Large intestine (tissue), 3 donors: ENCODE measurements at regions not wholly inside any gene's neighbourhood (a gene's known extent, or its start where the extent isn't known, plus 50 kb on each side); places are given as distances from the start of the nearest gene placed in this dataset.

Experiments used
- DNase-seq, 2 donors: peaks; one replicate each; pipeline versions ENCODE4 v3.0.0 to v3.0.0-alpha.2; 2013
- H3K27ac ChIP-seq: one replicate; pipeline ENCODE4 v1.5.1; 2013; ENCODE audit warnings: low read length
- H3K27me3 ChIP-seq: 2 replicates; pipeline ENCODE4 v1.6.1; 2013; ENCODE audit warnings: low read length; ENCODE audit not compliant: control insufficient read depth, insufficient read depth
- H3K36me3 ChIP-seq: 2 replicates; pipeline ENCODE4 v1.6.1; 2013; ENCODE audit warnings: low read length; ENCODE audit not compliant: control insufficient read depth, insufficient read depth
- H3K4me1 ChIP-seq: one replicate; pipeline ENCODE4 v1.6.1; 2013; ENCODE audit warnings: low read length; ENCODE audit not compliant: control insufficient read depth, insufficient read depth
- H3K4me3 ChIP-seq: one replicate; pipeline ENCODE4 v1.5.1; 2013; ENCODE audit warnings: low read length
- H3K9me3 ChIP-seq: one replicate; pipeline ENCODE4 v1.6.1; 2013; ENCODE audit warnings: mild to moderate bottlenecking, low read depth, low read length, moderate library complexity; ENCODE audit not compliant: control insufficient read depth
- WGBS: methylation state at CpG from one replicate; pipeline ENCODE4 v1.1.5; 2013; ENCODE audit warnings: low lambda C conversion rate; ENCODE audit not compliant: insufficient coverage; 5-methylcytosine and 5-hydroxymethylcytosine counted together

DNA sequence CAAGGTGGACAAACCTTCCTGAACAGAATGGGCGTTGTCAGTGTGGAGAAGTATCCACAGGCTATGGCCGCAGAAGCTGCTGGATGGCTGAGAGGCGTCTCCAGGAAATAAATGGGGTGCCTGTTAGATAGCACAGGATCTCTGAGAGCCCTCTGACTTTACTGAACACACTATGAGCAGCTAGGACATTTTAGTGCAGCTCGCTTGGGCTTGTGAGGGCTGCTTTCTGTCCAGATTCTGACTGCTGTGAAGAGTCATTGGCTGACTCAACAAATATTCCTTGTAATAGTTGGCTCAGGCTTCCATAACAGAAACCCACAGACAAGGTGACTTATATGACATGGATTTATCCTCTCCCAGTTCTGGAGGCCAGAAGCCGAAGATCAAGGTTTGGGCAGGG is 100.2 kb upstream of the SNTG2 start:
- WGBS, result no CpG with 5 or more reads among the region's 5 CpGs
- H3K36me3 ChIP-seq, result no peaks in the 10 kb centered on the region
- H3K27me3 ChIP-seq, result no peaks in the 10 kb centered on the region
- H3K4me3 ChIP-seq, result no peak overlapping the region
- no peak for DNase-seq
- no peak overlapping the region for H3K27ac ChIP-seq
- no peaks in the 10 kb centered on the region for H3K4me1 ChIP-seq
- no peaks in the 10 kb centered on the region for H3K9me3 ChIP-seq

DNA sequence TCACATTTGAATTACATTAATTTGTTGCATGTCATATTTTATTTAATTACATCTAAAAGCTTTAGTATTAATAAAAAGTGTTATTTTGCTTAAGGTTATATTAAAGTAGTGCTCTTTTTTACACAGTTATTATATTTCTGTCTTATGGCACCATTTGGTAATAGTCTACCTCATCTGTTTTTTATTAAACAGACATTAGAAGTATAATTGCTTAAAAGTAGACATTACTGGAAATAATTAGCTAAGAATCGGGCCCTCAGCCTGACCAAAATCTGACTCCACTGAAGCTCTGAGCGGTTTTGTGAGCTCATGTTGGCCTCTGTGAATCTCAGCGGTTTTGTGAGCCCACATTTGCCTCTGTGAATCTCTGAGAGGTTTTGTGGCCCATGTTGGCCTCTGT is 102.5 kb upstream of the SNTG2 start:
- H3K27ac ChIP-seq, result no peak overlapping the region
- H3K4me1 ChIP-seq, result no peaks in the 10 kb centered on the region
- no peaks in the 10 kb centered on the region for H3K36me3 ChIP-seq
- no peak overlapping the region for H3K4me3 ChIP-seq
- H3K27me3 ChIP-seq, result peaks cover 3% of the 10 kb centered on the region
- H3K9me3 ChIP-seq, result no peaks in the 10 kb centered on the region
- no peak for DNase-seq
- no CpG with 5 or more reads among the region's 3 CpGs for WGBS

DNA sequence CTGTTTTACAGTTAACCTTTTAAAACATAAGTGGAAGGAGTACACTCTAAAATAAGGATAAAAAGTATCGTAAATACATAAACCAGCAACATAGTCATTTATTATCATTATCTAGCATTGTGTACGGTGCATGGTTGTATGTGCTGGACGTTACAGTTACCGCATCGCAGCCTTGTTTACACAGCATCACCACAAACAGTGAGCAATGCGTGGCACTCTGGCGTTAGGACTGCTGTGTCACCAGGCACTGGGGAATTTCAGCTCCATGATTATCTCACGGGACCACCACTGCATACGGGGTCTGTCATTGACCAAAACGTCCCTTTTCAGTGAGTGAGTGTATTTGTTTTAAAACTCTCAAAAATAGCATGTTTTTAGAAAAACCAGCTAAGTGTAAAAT is 103.0 kb upstream of the SNTG2 start:
- Histone ChIP-seq H3K4me1 (no peaks in the 10 kb centered on the region), H3K27ac (no peak overlapping the region), H3K9me3 (no peaks in the 10 kb centered on the region), H3K27me3 (peaks cover 3% of the 10 kb centered on the region), H3K4me3 (no peak overlapping the region), H3K36me3 (no peaks in the 10 kb centered on the region)
- 70% methylated on average over 2 of the region's 10 CpGs for WGBS
- no peak for DNase-seq

DNA sequence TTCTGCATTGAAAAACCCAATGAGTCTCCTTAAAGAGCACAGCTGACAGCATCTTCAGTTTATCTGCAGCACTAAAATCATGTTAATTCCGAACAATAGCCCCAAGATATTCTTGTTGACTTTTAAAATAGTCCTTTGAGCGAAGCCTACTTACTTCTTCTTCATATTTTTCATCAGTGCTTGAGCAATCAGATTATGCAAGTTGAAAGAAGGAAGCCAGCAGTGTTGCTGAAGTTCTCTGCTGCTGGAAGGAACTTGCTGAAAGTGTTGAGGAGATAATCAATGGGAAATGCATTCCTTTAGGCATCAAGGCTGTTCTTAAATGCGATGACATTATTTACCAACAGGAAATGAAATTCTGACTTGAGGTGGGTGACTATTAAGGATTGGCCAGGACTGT is 105.9 kb upstream of the SNTG2 start:
- H3K9me3 ChIP-seq, result no peaks in the 10 kb centered on the region
- 83% methylated on average over 2 of the region's 3 CpGs for WGBS
- H3K4me1 ChIP-seq, result no peaks in the 10 kb centered on the region
- no peak for DNase-seq
- H3K36me3 ChIP-seq, result no peaks in the 10 kb centered on the region
- no peak overlapping the region for H3K4me3 ChIP-seq
- H3K27me3 ChIP-seq, result peaks cover 3% of the 10 kb centered on the region
- H3K27ac ChIP-seq, result no peak overlapping the region

DNA sequence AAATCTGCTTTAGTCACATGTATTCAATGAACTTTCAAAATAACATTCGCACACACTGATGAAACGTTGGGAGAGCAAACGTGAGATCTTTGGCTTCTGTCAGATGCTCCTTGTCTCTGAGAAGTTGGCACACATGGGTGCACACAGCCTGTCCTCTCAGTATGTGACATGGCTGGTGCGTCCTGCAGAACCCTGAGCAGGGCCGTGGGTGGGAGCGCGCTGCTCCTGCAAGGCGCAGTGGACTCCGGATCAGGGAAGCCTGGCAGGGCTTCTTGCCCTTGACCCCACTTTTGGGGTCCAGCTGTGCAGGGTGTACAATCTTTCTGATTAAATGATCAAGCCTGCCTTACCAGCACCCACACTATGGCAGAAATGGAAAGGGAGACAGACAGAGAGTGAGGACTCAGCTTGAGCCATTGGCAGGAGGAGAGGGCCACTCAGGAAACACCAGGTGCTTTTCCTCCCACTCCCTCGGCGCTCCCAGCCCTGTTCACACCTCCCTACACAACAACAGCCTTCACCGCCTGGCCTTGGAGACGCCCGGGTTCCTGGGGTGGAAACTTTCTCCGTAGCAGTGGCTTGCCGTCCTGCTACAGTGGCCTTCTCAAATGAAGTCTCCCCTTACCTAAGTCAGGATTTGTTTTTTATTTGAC is 108.4 kb upstream of the SNTG2 start:
- no peaks in the 10 kb centered on the region for H3K36me3 ChIP-seq
- no peak overlapping the region for H3K27ac ChIP-seq
- DNase-seq, result no peak
- peaks cover 3% of the 10 kb centered on the region for H3K27me3 ChIP-seq
- WGBS, result 100% methylated on average over 1 of the region's 16 CpGs
- no peaks in the 10 kb centered on the region for H3K9me3 ChIP-seq
- H3K4me1 ChIP-seq, result no peaks in the 10 kb centered on the region
- H3K4me3 ChIP-seq, result no peak overlapping the region

DNA sequence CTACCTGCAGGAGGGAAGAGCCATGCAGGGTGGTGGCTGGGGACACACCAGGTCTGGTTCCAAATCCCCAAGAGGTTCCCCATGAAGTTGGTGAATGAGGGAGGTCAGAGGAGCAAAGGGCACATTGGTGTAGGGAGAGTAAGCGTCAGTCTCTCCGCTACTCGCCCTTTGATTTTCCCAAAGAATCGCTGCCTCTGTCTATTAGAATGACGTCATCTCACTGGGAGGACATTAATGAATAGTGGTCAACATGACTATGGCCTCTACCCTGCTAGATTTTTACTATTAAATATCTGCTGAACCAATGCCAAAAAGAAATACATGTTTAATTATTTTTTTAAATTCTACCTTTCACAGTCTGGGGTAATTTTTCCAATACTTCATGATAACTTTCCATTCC is 109.6 kb upstream of the SNTG2 start:
- H3K27ac ChIP-seq, result no peak overlapping the region
- DNase-seq, result no peak

DNA sequence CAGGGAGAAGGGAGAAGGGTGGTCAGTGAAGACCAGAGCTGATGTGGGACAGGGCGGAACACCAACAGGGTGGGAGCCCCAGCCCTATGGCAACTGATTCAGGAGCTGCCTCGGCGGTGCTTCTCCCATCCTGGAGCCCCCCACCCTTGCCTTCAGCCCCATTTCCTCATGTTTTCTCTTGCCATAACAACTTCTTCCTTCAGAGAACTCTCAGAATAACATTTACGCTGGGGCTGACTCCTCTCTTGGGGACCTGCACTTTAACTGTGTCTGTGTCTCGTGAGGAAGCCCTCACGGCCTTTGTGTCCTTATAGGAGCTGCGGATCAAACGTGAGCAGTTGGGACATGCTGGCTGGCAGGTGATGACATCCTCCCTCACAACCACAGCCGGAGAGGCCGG is 116.4 kb upstream of the SNTG2 start:
- no peak for DNase-seq
- H3K9me3 ChIP-seq, result no peaks in the 10 kb centered on the region
- no peaks in the 10 kb centered on the region for H3K4me1 ChIP-seq
- H3K27me3 ChIP-seq, result no peaks in the 10 kb centered on the region
- H3K4me3 ChIP-seq, result no peak overlapping the region
- H3K36me3 ChIP-seq, result no peaks in the 10 kb centered on the region
- H3K27ac ChIP-seq, result no peak overlapping the region
- no CpG with 5 or more reads among the region's 10 CpGs for WGBS

More for the DNA sequence above, 109.6 kb upstream of the SNTG2 start:
- Histone ChIP-seq H3K36me3 (no peaks in the 10 kb centered on the region), H3K4me1 (no peaks in the 10 kb centered on the region), H3K9me3 (no peaks in the 10 kb centered on the region), H3K27me3 (peaks cover 3% of the 10 kb centered on the region), H3K4me3 (no peak overlapping the region)
- 100% methylated on average over 3 of the region's 5 CpGs for WGBS

DNA sequence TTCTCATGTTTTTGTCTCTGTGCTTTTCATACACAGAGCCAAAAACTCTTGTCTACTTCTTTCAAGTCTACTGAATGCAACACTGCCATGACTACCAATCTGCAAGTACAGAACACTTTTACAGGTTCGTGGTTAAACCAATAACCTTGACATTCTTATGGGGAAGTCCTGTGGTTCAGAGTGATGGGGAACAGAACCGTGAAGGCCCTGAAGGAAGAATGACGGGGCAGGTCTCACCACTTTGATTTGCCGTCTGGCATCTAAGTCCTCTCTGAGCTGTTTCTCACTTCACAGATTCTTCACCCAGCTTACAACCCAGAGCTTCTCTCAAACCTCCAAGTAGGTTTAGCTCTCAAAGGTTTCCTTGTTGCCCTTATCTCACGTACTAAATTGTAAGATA is 117.5 kb upstream of the SNTG2 start:
- Histone ChIP-seq H3K27ac (no peak overlapping the region), H3K4me1 (no peaks in the 10 kb centered on the region), H3K4me3 (no peak overlapping the region), H3K27me3 (no peaks in the 10 kb centered on the region), H3K9me3 (no peaks in the 10 kb centered on the region), H3K36me3 (no peaks in the 10 kb centered on the region)
- DNase-seq, result no peak
- 89% methylated on average over 1 of the region's 5 CpGs for WGBS

DNA sequence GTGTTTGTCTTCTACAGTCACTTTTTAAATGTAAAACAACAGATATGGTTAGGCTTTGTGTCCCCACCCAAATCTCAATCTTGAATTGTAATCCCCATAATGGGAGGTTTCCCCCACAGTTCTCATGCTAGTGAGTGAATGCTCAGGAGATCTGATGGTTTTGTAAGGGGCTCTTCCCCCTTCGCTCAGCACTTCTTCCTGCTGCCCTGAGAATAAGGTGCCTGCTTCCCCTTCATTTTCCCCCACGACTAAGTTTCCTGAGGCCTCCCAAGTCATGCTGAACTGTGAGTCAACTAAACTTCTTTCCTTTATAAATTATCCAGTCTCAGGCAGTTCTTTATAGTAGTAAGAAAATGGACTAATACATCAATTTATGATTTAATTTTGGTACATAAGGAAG is 118.0 kb upstream of the SNTG2 start:
- no peak for DNase-seq
- Histone ChIP-seq H3K27ac (no peak overlapping the region), H3K36me3 (no peaks in the 10 kb centered on the region), H3K4me3 (no peak overlapping the region), H3K9me3 (no peaks in the 10 kb centered on the region), H3K4me1 (no peaks in the 10 kb centered on the region), H3K27me3 (no peaks in the 10 kb centered on the region)
- WGBS, result no CpG with 5 or more reads among the region's 2 CpGs

DNA sequence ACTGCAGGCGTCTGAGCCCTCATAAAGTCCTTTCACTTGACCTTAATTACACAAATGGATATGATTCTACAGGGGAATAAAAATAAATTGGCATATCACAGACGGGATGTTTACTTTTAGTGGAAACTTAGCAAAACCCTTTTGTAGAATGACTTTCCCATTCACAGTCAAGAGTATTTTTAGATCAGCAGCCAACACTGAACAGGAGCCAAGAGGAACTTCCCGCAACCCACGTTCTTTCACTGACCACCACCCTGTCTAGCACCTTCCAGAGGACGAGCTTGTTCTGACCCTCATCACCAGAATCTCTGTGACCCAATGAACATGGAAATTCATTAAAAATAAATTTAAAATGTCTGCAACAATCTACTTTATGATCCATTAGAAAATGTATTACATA is 119.0 kb upstream of the SNTG2 start:
- H3K4me3 ChIP-seq, result no peak overlapping the region
- no peak for DNase-seq
- no peak overlapping the region for H3K27ac ChIP-seq
- no CpG with 5 or more reads among the region's 5 CpGs for WGBS
- no peaks in the 10 kb centered on the region for H3K9me3 ChIP-seq
- no peaks in the 10 kb centered on the region for H3K4me1 ChIP-seq
- no peaks in the 10 kb centered on the region for H3K27me3 ChIP-seq
- no peaks in the 10 kb centered on the region for H3K36me3 ChIP-seq

DNA sequence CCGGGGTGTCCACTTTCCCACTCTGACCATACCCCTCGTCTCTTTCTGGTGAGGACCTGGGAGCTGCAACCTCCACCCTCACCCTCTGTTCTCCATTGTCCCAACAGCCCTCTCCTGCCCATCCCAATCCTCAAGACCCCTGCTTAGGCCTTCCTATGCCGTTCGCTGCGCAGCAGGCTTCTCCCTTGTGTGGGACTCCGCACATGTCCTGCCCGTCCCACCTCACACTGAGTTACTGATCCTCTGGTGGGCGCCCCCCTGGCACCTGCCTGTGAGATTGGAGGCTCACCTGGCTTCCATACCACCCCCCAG is 119.5 kb upstream of the SNTG2 start:
- Histone ChIP-seq H3K27me3 (no peaks in the 10 kb centered on the region), H3K36me3 (no peaks in the 10 kb centered on the region), H3K27ac (no peak overlapping the region), H3K4me1 (no peaks in the 10 kb centered on the region), H3K4me3 (no peak overlapping the region), H3K9me3 (no peaks in the 10 kb centered on the region)
- WGBS, result no CpG with 5 or more reads among the region's 8 CpGs
- no peak for DNase-seq
